OCI-LY3 (cell line): ENCODE measurements at regions not wholly inside any gene's neighbourhood (a gene's known extent, or its start where the extent isn't known, plus 50 kb on each side); places are given as distances from the start of the nearest gene placed in this dataset.

Experiments
- EZH2phosphoT487 ChIP-seq: fragments of 200-600 bp; shearing (Covaris generic); IDR thresholded peaks from 2 replicates; pipeline ENCODE4 v1.6.1; 2018; ENCODE audit warnings: antibody characterized with exemption, mixed run types, low read depth
- TF ChIP-seq, protein P1 (sequence below): fragments of 200-600, 300-600 bp; sonication (generic); IDR thresholded peaks from 2 replicates; pipeline ENCODE4 v1.5.1; 2014; ENCODE audit warnings: antibody characterized with exemption, low read length, low read depth

DNA sequence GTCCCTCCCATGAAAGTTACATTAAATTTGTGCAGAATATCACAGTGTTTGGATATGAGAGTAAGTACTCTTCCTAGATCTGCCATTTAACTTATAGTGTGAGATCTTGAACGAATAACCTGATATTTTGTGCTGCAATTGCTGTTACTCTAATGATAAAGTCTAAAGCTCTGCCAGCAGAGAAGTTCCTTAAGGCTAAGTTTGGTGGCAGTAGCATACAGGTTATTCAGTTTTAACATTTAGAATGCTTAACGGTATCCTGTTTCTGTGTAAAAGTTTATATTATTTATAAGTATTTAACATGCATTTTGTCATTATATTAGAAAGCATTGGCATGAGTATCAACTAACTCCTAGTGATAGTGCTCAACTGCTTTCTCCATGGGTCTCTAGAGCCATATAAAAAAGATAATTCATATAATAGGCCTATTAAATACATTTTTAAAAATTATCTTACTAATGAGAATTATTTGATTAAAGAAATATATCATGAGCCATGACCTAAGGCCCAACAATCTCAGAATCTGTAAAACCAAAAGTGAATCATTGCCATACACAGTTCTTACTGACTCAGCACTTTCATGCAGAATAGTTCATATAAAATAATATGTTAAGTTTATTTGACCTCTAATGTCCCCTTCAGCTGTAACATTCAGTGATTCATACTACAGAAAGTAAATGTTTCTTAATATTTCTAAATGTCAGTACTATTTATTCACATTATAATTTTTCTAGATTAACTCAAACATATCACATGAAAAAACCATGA, 1058.6 kb downstream of the TRHDE start:
- TF ChIP-seq EZH2phosphoT487 = no peak
- TF ChIP-seq, protein P1, sequence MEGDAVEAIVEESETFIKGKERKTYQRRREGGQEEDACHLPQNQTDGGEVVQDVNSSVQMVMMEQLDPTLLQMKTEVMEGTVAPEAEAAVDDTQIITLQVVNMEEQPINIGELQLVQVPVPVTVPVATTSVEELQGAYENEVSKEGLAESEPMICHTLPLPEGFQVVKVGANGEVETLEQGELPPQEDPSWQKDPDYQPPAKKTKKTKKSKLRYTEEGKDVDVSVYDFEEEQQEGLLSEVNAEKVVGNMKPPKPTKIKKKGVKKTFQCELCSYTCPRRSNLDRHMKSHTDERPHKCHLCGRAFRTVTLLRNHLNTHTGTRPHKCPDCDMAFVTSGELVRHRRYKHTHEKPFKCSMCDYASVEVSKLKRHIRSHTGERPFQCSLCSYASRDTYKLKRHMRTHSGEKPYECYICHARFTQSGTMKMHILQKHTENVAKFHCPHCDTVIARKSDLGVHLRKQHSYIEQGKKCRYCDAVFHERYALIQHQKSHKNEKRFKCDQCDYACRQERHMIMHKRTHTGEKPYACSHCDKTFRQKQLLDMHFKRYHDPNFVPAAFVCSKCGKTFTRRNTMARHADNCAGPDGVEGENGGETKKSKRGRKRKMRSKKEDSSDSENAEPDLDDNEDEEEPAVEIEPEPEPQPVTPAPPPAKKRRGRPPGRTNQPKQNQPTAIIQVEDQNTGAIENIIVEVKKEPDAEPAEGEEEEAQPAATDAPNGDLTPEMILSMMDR = no peak
